ENCODE measurements at regions not wholly inside any gene's neighbourhood (a gene's known extent, or its start where the extent isn't known, plus 50 kb on each side); places are given as distances from the start of the nearest gene placed in this dataset.

GRCh38 chr10:118467200-118467599 is 125.1 kb upstream of the FAM204A start:
- Histone ChIP-seq H3K4me2 (ENCODE audit: low read length, poor library complexity, severe bottlenecking) (no peak overlapping the region), H3K27me3 (ENCODE audit: control insufficient read depth in 1 of 2, insufficient read depth in 1 of 2, low read length in 2 of 2) (peaks cover 0 to 31% of the 10 kb centered on the region in 2 experiments), H3K14ac (ENCODE audit: low read length in 2 of 2) (no peak overlapping the region), H2AFZ (ENCODE audit: low read depth, low read length) (no peak overlapping the region), H2AK5ac (ENCODE audit: low read length, severe bottlenecking) (no peak overlapping the region), H2BK15ac (ENCODE audit: low read depth, poor library complexity, severe bottlenecking) (no peak overlapping the region), H3K9me3 (ENCODE audit: control insufficient read depth, low read length) (no peaks in the 10 kb centered on the region), H3K18ac (ENCODE audit: low read depth in 1 of 2, low read length in 2 of 2) (no peak overlapping the region), H2BK5ac (ENCODE audit: low read depth, low read length, poor library complexity, severe bottlenecking) (no peak overlapping the region), H3K4me1 (ENCODE audit: control insufficient read depth, insufficient read depth, low read depth, low read length) (no peaks in the 10 kb centered on the region), H3K79me1 (replicated peaks; ENCODE audit: low read length, poor library complexity, severe bottlenecking) (no peaks in the 10 kb centered on the region), H3K9ac (ENCODE audit: low read length) (no peak overlapping the region), H4K8ac (ENCODE audit: low read length) (no peak overlapping the region), H3K27ac (ENCODE audit: low read length, poor library complexity, severe bottlenecking) (no peak overlapping the region), H2BK12ac (ENCODE audit: low read length in 2 of 2) (no peak overlapping the region), H2BK120ac (ENCODE audit: low read depth, low read length) (no peak overlapping the region), H3K23ac (ENCODE audit: low read length in 2 of 2) (no peak overlapping the region), H3K4me3 (ENCODE audit: insufficient read depth in 1 of 2, low read depth in 1 of 2, low read length in 2 of 2) (no peak overlapping the region), H3K36me3 (ENCODE audit: control insufficient read depth in 1 of 2, insufficient read depth in 2 of 2, low read depth in 1 of 2, low read length in 2 of 2) (no peaks in the 10 kb centered on the region), H4K91ac (ENCODE audit: low read length) (no peak overlapping the region), H3K4ac (ENCODE audit: low read depth in 1 of 2, low read length in 2 of 2) (no peak overlapping the region)
- 83% methylated on average over 3 of the region's 6 CpGs for WGBS
- no peak for DNase-seq

- Histone ChIP-seq H3K27ac (ENCODE audit: low read length, poor library complexity, severe bottlenecking) (no peak overlapping the region), H2AFZ (ENCODE audit: low read depth, low read length) (no peak overlapping the region), H2BK5ac (ENCODE audit: low read depth, low read length, poor library complexity, severe bottlenecking) (no peak overlapping the region), H3K4me2 (ENCODE audit: low read length, poor library complexity, severe bottlenecking) (no peak overlapping the region), H3K9me3 (ENCODE audit: control insufficient read depth, low read length) (no peaks in the 10 kb centered on the region), H3K18ac (ENCODE audit: low read depth in 1 of 2, low read length in 2 of 2) (no peak overlapping the region), H3K27me3 (ENCODE audit: control insufficient read depth in 1 of 2, insufficient read depth in 1 of 2, low read length in 2 of 2) (peaks cover 0 to 31% of the 10 kb centered on the region in 2 experiments), H3K9ac (ENCODE audit: low read length) (no peak overlapping the region), H2BK120ac (ENCODE audit: low read depth, low read length) (no peak overlapping the region), H2BK12ac (ENCODE audit: low read length in 2 of 2) (no peak overlapping the region), H3K4me3 (ENCODE audit: insufficient read depth in 1 of 2, low read depth in 1 of 2, low read length in 2 of 2) (no peak overlapping the region), H4K8ac (ENCODE audit: low read length) (no peak overlapping the region), H3K4ac (ENCODE audit: low read depth in 1 of 2, low read length in 2 of 2) (no peak overlapping the region), H3K23ac (ENCODE audit: low read length in 2 of 2) (no peak overlapping the region), H3K79me1 (replicated peaks; ENCODE audit: low read length, poor library complexity, severe bottlenecking) (no peaks in the 10 kb centered on the region), H3K14ac (ENCODE audit: low read length in 2 of 2) (no peak overlapping the region), H2BK15ac (ENCODE audit: low read depth, poor library complexity, severe bottlenecking) (no peak overlapping the region), H3K4me1 (ENCODE audit: control insufficient read depth, insufficient read depth, low read depth, low read length) (no peaks in the 10 kb centered on the region), H3K36me3 (ENCODE audit: control insufficient read depth in 1 of 2, insufficient read depth in 2 of 2, low read depth in 1 of 2, low read length in 2 of 2) (no peaks in the 10 kb centered on the region), H4K91ac (ENCODE audit: low read length) (no peak overlapping the region), H2AK5ac (ENCODE audit: low read length, severe bottlenecking) (no peak overlapping the region)
- WGBS = 79% methylated on average over 3 of the region's 3 CpGs
- DNase-seq = no peak
These were observed 123.3 kb upstream of the FAM204A start for GRCh38 chr10:118465300-118465874.

GRCh38 chr10:118463740-118464139 is 121.6 kb upstream of the FAM204A start:
- H2BK12ac ChIP-seq (ENCODE audit: low read length in 2 of 2) = no peak overlapping the region
- no peak for DNase-seq

GRCh38 chr10:118462401-118462800 is 120.3 kb upstream of the FAM204A start:
- H4K8ac ChIP-seq (ENCODE audit: low read length) = no peak overlapping the region
- no peak overlapping the region for H3K23ac ChIP-seq (ENCODE audit: low read length in 2 of 2)
- no peak overlapping the region for H2BK15ac ChIP-seq (ENCODE audit: low read depth, poor library complexity, severe bottlenecking)
- H3K79me1 ChIP-seq (replicated peaks; ENCODE audit: low read length, poor library complexity, severe bottlenecking) = no peaks in the 10 kb centered on the region
- H2BK5ac ChIP-seq (ENCODE audit: low read depth, low read length, poor library complexity, severe bottlenecking) = no peak overlapping the region
- no peak overlapping the region for H2BK12ac ChIP-seq (ENCODE audit: low read length in 2 of 2)
- no peak overlapping the region for H3K27ac ChIP-seq (ENCODE audit: low read length, poor library complexity, severe bottlenecking)
- H3K36me3 ChIP-seq (ENCODE audit: control insufficient read depth in 1 of 2, insufficient read depth in 2 of 2, low read depth in 1 of 2, low read length in 2 of 2) = no peaks in the 10 kb centered on the region
- H3K4ac ChIP-seq (ENCODE audit: low read depth in 1 of 2, low read length in 2 of 2) = no peak overlapping the region
- H2AK5ac ChIP-seq (ENCODE audit: low read length, severe bottlenecking) = no peak overlapping the region
- H2AFZ ChIP-seq (ENCODE audit: low read depth, low read length) = no peak overlapping the region
- no peak overlapping the region for H3K9ac ChIP-seq (ENCODE audit: low read length)
- no CpG with 5 or more reads among the region's 1 CpG for WGBS
- H3K18ac ChIP-seq (ENCODE audit: low read depth in 1 of 2, low read length in 2 of 2) = no peak overlapping the region
- H3K14ac ChIP-seq (ENCODE audit: low read length in 2 of 2) = no peak overlapping the region
- H3K9me3 ChIP-seq (ENCODE audit: control insufficient read depth, low read length) = no peaks in the 10 kb centered on the region
- H3K27me3 ChIP-seq (ENCODE audit: control insufficient read depth in 1 of 2, insufficient read depth in 1 of 2, low read length in 2 of 2) = peaks cover 5 to 26% of the 10 kb centered on the region in 2 experiments
- no peak for DNase-seq
- H3K4me2 ChIP-seq (ENCODE audit: low read length, poor library complexity, severe bottlenecking) = no peak overlapping the region
- H4K91ac ChIP-seq (ENCODE audit: low read length) = no peak overlapping the region
- no peaks in the 10 kb centered on the region for H3K4me1 ChIP-seq (ENCODE audit: control insufficient read depth, insufficient read depth, low read depth, low read length)
- no peak overlapping the region for H3K4me3 ChIP-seq (ENCODE audit: insufficient read depth in 1 of 2, low read depth in 1 of 2, low read length in 2 of 2)
- no peak overlapping the region for H2BK120ac ChIP-seq (ENCODE audit: low read depth, low read length)

More at GRCh38 chr10:118463740-118464139, 121.6 kb upstream of the FAM204A start:
- H2BK15ac ChIP-seq (ENCODE audit: low read depth, poor library complexity, severe bottlenecking) = no peak overlapping the region
- H3K27ac ChIP-seq (ENCODE audit: low read length, poor library complexity, severe bottlenecking) = no peak overlapping the region
- H3K36me3 ChIP-seq (ENCODE audit: control insufficient read depth in 1 of 2, insufficient read depth in 2 of 2, low read depth in 1 of 2, low read length in 2 of 2) = no peaks in the 10 kb centered on the region
- H3K79me1 ChIP-seq (replicated peaks; ENCODE audit: low read length, poor library complexity, severe bottlenecking) = no peaks in the 10 kb centered on the region
- no peak overlapping the region for H3K9ac ChIP-seq (ENCODE audit: low read length)
- H3K23ac ChIP-seq (ENCODE audit: low read length in 2 of 2) = no peak overlapping the region
- no peak overlapping the region for H2BK5ac ChIP-seq (ENCODE audit: low read depth, low read length, poor library complexity, severe bottlenecking)
- no peak overlapping the region for H3K4me2 ChIP-seq (ENCODE audit: low read length, poor library complexity, severe bottlenecking)
- no peak overlapping the region for H4K8ac ChIP-seq (ENCODE audit: low read length)
- H3K14ac ChIP-seq (ENCODE audit: low read length in 2 of 2) = no peak overlapping the region
- no peaks in the 10 kb centered on the region for H3K9me3 ChIP-seq (ENCODE audit: control insufficient read depth, low read length)
- no peak overlapping the region for H2BK120ac ChIP-seq (ENCODE audit: low read depth, low read length)
- no peak overlapping the region for H2AFZ ChIP-seq (ENCODE audit: low read depth, low read length)
- no peak overlapping the region for H3K4me3 ChIP-seq (ENCODE audit: insufficient read depth in 1 of 2, low read depth in 1 of 2, low read length in 2 of 2)
- H3K4ac ChIP-seq (ENCODE audit: low read depth in 1 of 2, low read length in 2 of 2) = no peak overlapping the region
- H3K27me3 ChIP-seq (ENCODE audit: control insufficient read depth in 1 of 2, insufficient read depth in 1 of 2, low read length in 2 of 2) = peaks cover 0 to 31% of the 10 kb centered on the region in 2 experiments
- WGBS = 64% methylated on average over 1 of the region's 1 CpG
- no peak overlapping the region for H2AK5ac ChIP-seq (ENCODE audit: low read length, severe bottlenecking)
- no peak overlapping the region for H3K18ac ChIP-seq (ENCODE audit: low read depth in 1 of 2, low read length in 2 of 2)
- H4K91ac ChIP-seq (ENCODE audit: low read length) = no peak overlapping the region
- no peaks in the 10 kb centered on the region for H3K4me1 ChIP-seq (ENCODE audit: control insufficient read depth, insufficient read depth, low read depth, low read length)
